PC-3 (cell line): ENCODE measurements at regions not wholly inside any gene's neighbourhood (a gene's known extent, or its start where the extent isn't known, plus 50 kb on each side); places are given as distances from the start of the nearest gene placed in this dataset.

Experiments used
- ATAC-seq: fragments of 200-7000 bp; cut with Tn5 transposase; 2 replicates; pipeline ENCODE4 v1.9.1; 2020; ENCODE audit warnings: mild to moderate bottlenecking, moderate library complexity
- BruUV-seq: library from RNA; stranded (reverse); fragments of 400-500 nt; replicated peaks from 2 replicates; lab custom pipeline; 2021; lab: Mats Ljungman, UMichigan
- CTCF ChIA-PET: fragments of 300-600 bp; sonication (Branson Sonifier 250); formaldehyde crosslinking; loops from one replicate; lab custom pipeline; 2022; ENCODE audit warnings: antibody characterized with exemption; lab: Charles Lee
- POLR2A ChIA-PET: fragments of 300-600 bp; sonication (Branson Sonifier 250); formaldehyde crosslinking; loops from one replicate; lab custom pipeline; 2022; ENCODE audit warnings: antibody characterized with exemption; ENCODE audit not compliant: unreplicated experiment; lab: Charles Lee
- DNase-seq: peaks from one replicate; pipeline ENCODE4 v3.0.0-alpha.2; 2015
- H2AFZ ChIP-seq: fragments of 300-600 bp; sonication (generic); 2 replicates; pipeline ENCODE4 v1.6.0; 2016; ENCODE audit warnings: antibody characterized with exemption, low read length
- H3F3A ChIP-seq: fragments of 300-600 bp; sonication (generic); one replicate; pipeline ENCODE4 v1.6.0; 2017; ENCODE audit warnings: antibody characterized with exemption, low read length, control low read depth, mild to moderate bottlenecking; ENCODE audit not compliant: unreplicated experiment
- H3K27ac ChIP-seq: fragments of 300-600 bp; sonication (generic); 2 replicates; pipeline ENCODE4 v1.5.1; 2016; ENCODE audit warnings: mild to moderate bottlenecking, low read length
- H3K27me3 ChIP-seq: fragments of 300-600 bp; sonication (generic); 2 replicates; pipeline ENCODE4 v1.6.1; 2016; ENCODE audit warnings: low read length, mixed read lengths
- H3K36me3 ChIP-seq: fragments of 300-600 bp; sonication (generic); 2 replicates; pipeline ENCODE4 v1.6.1; 2016; ENCODE audit warnings: low read depth, mixed run types, low read length, mixed read lengths
- H3K4me1 ChIP-seq: fragments of 300-600 bp; sonication (generic); 2 replicates; pipeline ENCODE4 v1.5.1; 2016; ENCODE audit warnings: low read length; ENCODE audit not compliant: insufficient read depth
- H3K4me2 ChIP-seq: fragments of 300-600 bp; sonication (generic); 2 replicates; pipeline ENCODE4 v1.6.0; 2016; ENCODE audit warnings: low read length
- H3K4me3 ChIP-seq: fragments of 300-600 bp; sonication (generic); 2 replicates; pipeline ENCODE4 v1.5.1; 2016; ENCODE audit warnings: mild to moderate bottlenecking, low read length, mixed read lengths
- H3K79me2 ChIP-seq: fragments of 300-600 bp; sonication (generic); 2 replicates; pipeline ENCODE4 v1.6.1; 2017; ENCODE audit warnings: low read length, mixed read lengths
- H3K9ac ChIP-seq: fragments of 300-600 bp; sonication (generic); 2 replicates; pipeline ENCODE4 v1.6.0; 2016; ENCODE audit warnings: mild to moderate bottlenecking, low read length
- H3K9me2 ChIP-seq: fragments of 300-600 bp; sonication (generic); replicated peaks from 2 replicates; pipeline ENCODE4 v1.6.1; 2016; ENCODE audit warnings: mixed run types, low read length, mixed read lengths
- H3K9me3 ChIP-seq: fragments of 300-600 bp; sonication (generic); 2 replicates; pipeline ENCODE4 v1.6.1; 2016; ENCODE audit warnings: low read length, mixed read lengths
- H4K20me1 ChIP-seq: fragments of 300-600 bp; sonication (generic); 2 replicates; pipeline ENCODE4 v1.6.1; 2016; ENCODE audit warnings: low read length, mixed read lengths
- CTCF ChIP-seq: fragments of 300-600 bp; sonication (generic); conservative IDR thresholded peaks from 2 replicates; pipeline ENCODE4 v1.5.1; 2017; ENCODE audit warnings: antibody characterized with exemption, low read depth, mild to moderate bottlenecking, low read length
- EZH2 ChIP-seq: fragments of 300-600 bp; sonication (generic); IDR thresholded peaks from one replicate; pipeline ENCODE4 v1.6.1; 2017; ENCODE audit warnings: antibody characterized with exemption, mild to moderate bottlenecking, low read length; ENCODE audit not compliant: unreplicated experiment
- EZH2phosphoT487 ChIP-seq: fragments of 300-600 bp; sonication (generic); IDR thresholded peaks from 2 replicates; pipeline ENCODE4 v1.6.1; 2018; ENCODE audit warnings: mild to moderate bottlenecking, antibody characterized with exemption, low read length, borderline replicate concordance
- intact Hi-C: fragments of 100-400 bp; cut with micrococcal nuclease; formaldehyde crosslinking; loops from 2 replicates; pipeline ENCODE4 v1.9.0; 2023

GRCh38 chr13:26468265-26468801 lies 89.2 kb upstream of the WASF3 start:
- ChIA-PET CTCF (no interaction called here), POLR2A (no interaction called here)
- H3K79me2 ChIP-seq, result no peaks in the 10 kb centered on the region
- no peaks in the 10 kb centered on the region for H4K20me1 ChIP-seq
- intact Hi-C loops, result no loop called here
- peaks cover 7% of the 10 kb centered on the region; the same call in 1 of the 2 replicates for H3K27me3 ChIP-seq
- no peak overlapping the region for H3K9ac ChIP-seq
- H3K4me3 ChIP-seq, result no peak overlapping the region
- H3K27ac ChIP-seq, result no peak overlapping the region
- no peak overlapping the region for H3K4me2 ChIP-seq
- H3K36me3 ChIP-seq, result no peaks in the 10 kb centered on the region
- ATAC-seq (no peak), DNase-seq (no peak)
- no peaks in the 10 kb centered on the region for H3K9me2 ChIP-seq
- H2AFZ ChIP-seq, result no peak overlapping the region
- H3F3A ChIP-seq, result no peaks in the 10 kb centered on the region
- no peaks in the 10 kb centered on the region for H3K4me1 ChIP-seq
- H3K9me3 ChIP-seq, result no peaks in the 10 kb centered on the region
- BruUV-seq, result no TSS peak
- TF ChIP-seq EZH2 (no peak), CTCF (no peak), EZH2phosphoT487 (no peak)

- TF ChIP-seq EZH2phosphoT487 (no peak), EZH2 (no peak), CTCF (no peak)
- no peaks in the 10 kb centered on the region for H3F3A ChIP-seq
- CTCF ChIA-PET, result no interaction called here
Measured at GRCh38 chr13:26469602-26470001, 87.9 kb upstream of the WASF3 start.

GRCh38 chr13:26471807-26472206 lies 85.7 kb upstream of the WASF3 start:
- no peak overlapping the region for H2AFZ ChIP-seq
- ChIA-PET POLR2A (no interaction called here), CTCF (interaction anchor here (0.7 kb wide), 1 partner anchor 14 kb away, joined by 3 read pairs; no protein-coding TSS in a partner anchor)
- no TSS peak for BruUV-seq
- H3K27ac ChIP-seq, result no peak overlapping the region
- H3K9me3 ChIP-seq, result no peaks in the 10 kb centered on the region
- no peak for ATAC-seq
- no peak overlapping the region for H3K9ac ChIP-seq
- TF ChIP-seq EZH2 (no peak), CTCF (no peak), EZH2phosphoT487 (no peak)
- H3K27me3 ChIP-seq, result no peaks in the 10 kb centered on the region
- no peaks in the 10 kb centered on the region for H4K20me1 ChIP-seq
- intact Hi-C loops, result no loop called here
- H3K4me2 ChIP-seq, result no peak overlapping the region
- H3F3A ChIP-seq, result no peaks in the 10 kb centered on the region
- no peaks in the 10 kb centered on the region for H3K36me3 ChIP-seq
- DNase-seq, result no peak
- no peaks in the 10 kb centered on the region for H3K4me1 ChIP-seq
- no peak overlapping the region for H3K4me3 ChIP-seq
- no peaks in the 10 kb centered on the region for H3K79me2 ChIP-seq
- no peaks in the 10 kb centered on the region for H3K9me2 ChIP-seq

More at GRCh38 chr13:26469602-26470001, 87.9 kb upstream of the WASF3 start:
- no peaks in the 10 kb centered on the region for H3K79me2 ChIP-seq
- H3K36me3 ChIP-seq, result no peaks in the 10 kb centered on the region
- no peak overlapping the region for H3K4me3 ChIP-seq
- POLR2A ChIA-PET, result no interaction called here
- no peak overlapping the region for H3K9ac ChIP-seq
- ATAC-seq (no peak), DNase-seq (no peak)
- intact Hi-C loops, result no loop called here
- no TSS peak for BruUV-seq
- no peaks in the 10 kb centered on the region for H4K20me1 ChIP-seq
- no peak overlapping the region for H3K4me2 ChIP-seq
- H3K4me1 ChIP-seq, result no peaks in the 10 kb centered on the region
- no peak overlapping the region for H2AFZ ChIP-seq
- no peaks in the 10 kb centered on the region for H3K27me3 ChIP-seq
- no peaks in the 10 kb centered on the region for H3K9me3 ChIP-seq
- H3K9me2 ChIP-seq, result no peaks in the 10 kb centered on the region
- no peak overlapping the region for H3K27ac ChIP-seq
